NCI-H2227 (cell line): ENCODE measurements at regions not wholly inside any gene's neighbourhood (a gene's known extent, or its start where the extent isn't known, plus 50 kb on each side); places are given as distances from the start of the nearest gene placed in this dataset.
A peak's percentile ranks its signal among the peaks of the same experiment; 100 is the strongest.
"Not testable (repeated sequence)": the region's sequence is repeated elsewhere in the genome, so short reads cannot be mapped to it uniquely, and the experiment has no call there.

Experiments
- DNase-seq: peaks from one replicate; lab custom pipeline; 2025; ENCODE audit not compliant: unreplicated experiment; lab: John Stamatoyannopoulos, UW

DNA sequence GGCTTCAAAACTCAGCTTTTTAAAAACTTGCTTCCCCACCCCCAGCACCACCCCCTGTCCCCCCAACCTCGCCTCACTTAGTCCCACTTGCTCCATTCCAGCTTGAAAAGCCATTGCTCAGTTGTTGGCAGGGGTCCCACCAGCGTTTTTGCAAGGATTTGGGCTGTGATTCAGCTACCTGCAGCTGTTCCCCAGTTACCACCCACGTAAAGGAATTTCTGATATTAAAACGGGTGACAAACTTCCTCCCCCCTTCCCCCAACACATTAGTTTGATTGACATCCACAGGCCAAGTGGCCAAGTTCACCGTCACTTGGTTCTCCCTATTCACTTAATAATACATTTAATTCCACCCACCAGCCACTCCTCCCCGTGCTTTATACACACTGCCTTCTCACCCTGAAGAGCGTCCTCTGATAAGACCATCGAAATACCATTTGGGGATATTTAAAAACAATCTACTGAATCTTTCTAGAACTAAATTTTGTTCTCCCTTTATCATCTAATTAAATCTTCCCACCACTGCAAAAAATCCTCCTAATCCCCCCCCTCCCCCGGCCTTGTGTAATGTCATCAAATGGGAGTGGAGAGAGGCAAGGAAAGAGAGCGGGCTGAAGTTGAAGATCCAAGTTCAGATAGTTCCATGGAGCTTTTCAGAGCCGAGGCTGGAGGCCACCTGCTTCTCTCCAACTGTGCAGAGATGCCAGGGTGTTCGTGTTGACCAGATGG, 55.1 kb downstream of the SOX9 start:
- no peak for DNase-seq

DNA sequence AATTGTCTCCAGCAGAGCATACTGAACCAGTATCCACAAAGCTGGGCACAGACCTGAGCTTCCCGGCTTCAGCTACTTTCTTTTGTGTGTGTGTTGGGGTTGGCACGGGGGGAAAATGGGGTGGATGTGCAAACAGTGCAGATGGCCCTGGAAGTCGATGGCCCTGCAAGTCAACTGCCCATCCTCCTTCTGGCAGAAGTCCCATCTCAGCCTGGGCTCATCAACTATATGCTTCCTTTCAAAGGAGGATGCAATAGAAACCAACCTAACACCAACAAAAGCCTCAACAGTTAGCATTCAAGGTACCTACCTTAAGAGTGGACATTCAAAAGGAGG, 55.7 kb downstream of the SOX9 start:
- no peak for DNase-seq

- no peak for DNase-seq
Measured at GRCh38 chr17:72176951-72177660, 56.3 kb downstream of the SOX9 start.

- DNase-seq = no peak
Measured at GRCh38 chr17:72177738-72178137, 56.9 kb downstream of the SOX9 start.

- no peak for DNase-seq
Measured at GRCh38 chr17:72182371-72182873, 61.6 kb downstream of the SOX9 start.

- no peak for DNase-seq
Measured at GRCh38 chr17:72183194-72183685, 62.4 kb downstream of the SOX9 start.

GRCh38 chr17:72184805-72185204, 64.0 kb downstream of the SOX9 start:
- no peak for DNase-seq

- DNase-seq = no peak
Measured at GRCh38 chr17:72185564-72185963, 64.7 kb downstream of the SOX9 start.

GRCh38 chr17:72187556-72187955, 66.7 kb downstream of the SOX9 start:
- no peak for DNase-seq

GRCh38 chr17:72188801-72189200, 68.0 kb downstream of the SOX9 start:
- no peak for DNase-seq

GRCh38 chr17:72189768-72190593, 69.2 kb downstream of the SOX9 start:
- DNase-seq = no peak

DNA sequence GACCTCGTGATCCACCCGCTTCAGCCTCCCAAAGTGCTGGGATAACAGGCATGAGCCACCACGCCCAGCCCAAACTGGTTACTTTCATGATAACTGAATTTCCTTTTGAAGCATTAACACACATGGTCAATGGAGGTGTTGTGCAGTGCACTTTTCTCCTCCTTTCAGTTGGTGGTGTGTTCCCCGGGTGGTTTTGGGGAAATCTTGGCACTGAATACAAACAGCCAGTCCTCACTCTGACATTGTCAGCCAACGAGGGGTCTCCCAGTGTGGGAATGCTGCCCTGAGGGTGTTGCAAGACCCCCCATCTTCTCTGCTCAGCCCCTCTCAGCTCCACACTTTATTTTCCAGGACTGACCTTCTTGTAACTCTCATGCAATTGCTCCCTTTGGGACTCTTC, 70.5 kb downstream of the SOX9 start:
- no peak for DNase-seq

DNA sequence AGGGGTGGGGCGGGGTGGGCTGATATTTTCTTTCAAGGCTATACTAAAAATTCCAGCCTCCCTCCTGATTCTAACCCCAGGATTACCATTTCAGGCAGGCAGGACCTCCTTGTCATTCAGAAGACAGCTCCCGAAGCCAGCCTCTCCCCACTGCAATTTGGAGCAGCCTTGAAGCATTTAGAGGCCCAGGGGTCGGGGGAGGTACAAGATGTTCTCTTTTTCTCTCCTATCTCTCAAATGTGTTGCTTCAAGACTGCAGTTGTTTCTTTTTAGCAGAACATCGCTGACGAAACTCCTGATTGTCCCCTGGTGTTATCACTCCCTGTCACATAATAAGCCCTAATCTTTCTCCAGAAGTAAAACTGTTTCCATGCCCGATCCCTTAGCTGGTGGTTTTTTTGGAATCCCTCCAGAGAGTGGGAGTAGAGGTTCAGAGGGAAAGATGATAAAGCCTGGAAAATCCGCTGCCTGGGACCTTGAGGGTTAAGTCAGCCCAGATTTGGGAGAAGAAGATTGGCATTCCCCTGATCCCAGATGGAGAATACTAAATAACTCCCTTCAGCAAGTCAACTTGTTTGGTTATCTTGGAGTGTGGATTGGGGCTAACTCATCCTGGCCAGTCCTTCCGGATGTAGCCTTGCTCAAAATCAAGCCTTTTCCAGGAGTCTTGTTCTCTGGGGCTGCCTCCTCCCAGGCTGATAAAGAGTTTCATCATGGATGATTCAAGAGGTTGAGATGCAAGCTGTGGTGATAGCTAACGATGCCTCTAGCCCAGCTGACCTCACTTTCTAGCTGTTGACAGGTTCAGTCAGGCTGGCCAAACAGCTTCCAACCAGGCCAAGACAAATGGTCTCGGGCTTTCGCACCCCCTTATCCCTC, 71.3 kb downstream of the SOX9 start:
- no peak for DNase-seq

GRCh38 chr17:72192800-72193192, 72.0 kb downstream of the SOX9 start:
- no peak for DNase-seq

GRCh38 chr17:72193391-72194106, 72.7 kb downstream of the SOX9 start:
- no peak for DNase-seq

GRCh38 chr17:72194107-72194440, 73.3 kb downstream of the SOX9 start:
- DNase-seq = not testable (repeated sequence)

DNA sequence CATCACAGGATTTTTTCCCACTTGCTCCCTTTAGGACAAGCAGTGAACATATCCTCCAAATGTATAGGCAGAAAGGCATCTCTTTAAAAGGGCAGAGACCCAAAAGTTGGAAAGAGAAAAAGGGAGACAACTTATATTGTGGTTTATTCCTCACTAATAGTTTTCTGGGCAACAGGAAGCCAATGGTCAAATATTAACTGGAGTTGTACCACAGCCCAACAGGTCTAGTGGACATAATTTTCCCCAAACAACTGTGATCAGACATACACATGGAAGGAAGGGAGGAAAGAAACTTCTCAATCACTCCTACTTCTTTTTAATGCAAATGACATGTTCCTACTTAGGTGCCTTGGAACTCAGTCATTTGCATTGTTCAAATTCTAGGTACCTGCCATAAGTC, 78.4 kb downstream of the SOX9 start:
- DNase-seq = no peak

GRCh38 chr17:72204742-72205141, 83.9 kb downstream of the SOX9 start:
- peak; percentile 10 for DNase-seq

DNA sequence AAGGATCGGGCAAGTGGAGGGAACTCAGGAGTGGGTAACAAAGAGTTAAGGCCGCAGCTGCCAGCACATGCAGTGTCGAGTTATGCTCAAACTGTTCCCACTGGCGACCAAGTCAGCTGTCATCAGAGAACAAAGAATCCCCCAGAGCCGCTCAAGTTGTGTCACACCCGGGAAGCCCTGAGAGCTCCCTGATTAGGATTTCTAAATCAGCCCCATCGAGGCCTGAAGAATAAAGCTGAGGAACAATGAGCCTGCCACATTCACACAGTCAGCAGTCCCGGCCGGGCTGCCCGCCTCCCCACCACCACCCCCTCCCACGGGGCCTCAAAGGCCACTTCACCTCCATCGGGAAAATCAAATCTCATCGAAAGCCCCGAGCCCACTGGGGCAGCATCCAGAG, 84.5 kb downstream of the SOX9 start:
- no peak for DNase-seq

GRCh38 chr17:72205822-72206221, 85.0 kb downstream of the SOX9 start:
- DNase-seq = no peak
